Heart right ventricle (tissue), 16 donors: ENCODE measurements at regions not wholly inside any gene's neighbourhood (a gene's known extent, or its start where the extent isn't known, plus 50 kb on each side); places are given as distances from the start of the nearest gene placed in this dataset.

Source experiments
- ATAC-seq, 8 donors: fragments of 200-7000 bp; cut with Tn5 transposase; one replicate each; pipeline ENCODE4 v1.9.1; 2020; ENCODE audit warnings: mild to moderate bottlenecking in 8 of 8, moderate library complexity in 8 of 8, moderate number of reproducible peaks in 1 of 8
- DNase-seq, 2 donors: peaks; one replicate each; pipeline ENCODE4 v3.0.0-alpha.2; 2020
- H3K27ac ChIP-seq, 10 donors: fragments of 200-600 bp; sonication (generic) in 2 of 10; one replicate each; pipeline versions ENCODE4 v1.5.0 to v1.8.0; 2020 to 2022; ENCODE audit warnings: mild to moderate bottlenecking in 3 of 10
- H3K27me3 ChIP-seq, 7 donors: fragments of 200-600 bp; one replicate each; pipeline ENCODE4 v1.8.0; 2021 to 2022; ENCODE audit warnings: mild to moderate bottlenecking in 2 of 7
- H3K36me3 ChIP-seq, 9 donors: fragments of 200-600 bp; sonication (generic) in 1 of 9; one replicate each; pipeline versions ENCODE4 v1.5.0 to v1.8.0; 2020 to 2022; ENCODE audit warnings: mild to moderate bottlenecking in 2 of 9
- H3K4me1 ChIP-seq, 9 donors: fragments of 200-600 bp; sonication (generic) in 1 of 9; one replicate each; pipeline versions ENCODE4 v1.5.0 to v1.8.0; 2020 to 2022; ENCODE audit warnings: mild to moderate bottlenecking in 4 of 9
- H3K4me3 ChIP-seq, 10 donors: fragments of 200-600 bp; sonication (generic) in 2 of 10; one replicate each; pipeline versions ENCODE4 v1.5.0 to v1.8.0; 2020 to 2022; ENCODE audit warnings: mild to moderate bottlenecking in 7 of 10, moderate library complexity in 2 of 10
- H3K9me3 ChIP-seq, 11 donors: fragments of 200-600 bp in 10 of 11; sonication (generic) in 2 of 11; one replicate each; pipeline versions ENCODE4 v1.5.0 to v1.8.0; 2013 to 2022; ENCODE audit warnings: mild to moderate bottlenecking in 2 of 11, control low read depth in 1 of 11, moderate library complexity in 1 of 11
- WGBS, 2 donors: extraction: QIAGEN DNeasy Blood & Tissue Kit; methylation state at CpG; one replicate each; pipeline ENCODE4 v1.1.7; 2013; ENCODE audit warnings: inconsistent platforms in 1 of 2; 5-methylcytosine and 5-hydroxymethylcytosine counted together
- intact Hi-C, 10 donors: fragments of 100-400 bp; cut with DNase I; formaldehyde crosslinking; loops; one replicate each; pipeline versions ENCODE4 v1.11.1 to v1.14.2; 2022
- TF ChIP-seq, protein P1 (sequence below), 9 donors: fragments of 200-600 bp; sonication (generic) in 2 of 9; IDR thresholded peaks; one replicate each; pipeline versions ENCODE4 v1.5.0 to v1.8.0; 2021 to 2022; ENCODE audit warnings: antibody characterized with exemption in 9 of 9, mild to moderate bottlenecking in 5 of 9, moderate library complexity in 1 of 9
- donor health status: Arrhythmogenic right ventricular cardiomyopathy.
- donor health status: ischemic (EF 13 %, LVEDD 7.1; RV severe dilation, severe dysfunction).
- donor health status: healthy with polysubstance abuse.
- donor health status: DM: no; HTN: yes; CAD: no.
- donor health status: DM: no; HTN: no; CAD: no.
- donor health status: ischemic (EF 25% LVEDD 6.9; RV normal size, moderate dysfunction).
- donor health status: ischemic (EF 25% LVEDD 5.7; RV mildly dilated, moderate dysfunction).
- donor health status: healthy.
- donor health status: DM: yes; HTN: yes; CAD: no.
- donor health status: Ischemic cardiomyopathy.
- donor health status: ischemic (EF 35%, LVEDD 5.7; RV mildly dilated, moderate dysfunction).
- donor health status: nonischemic (EF 11% LVEDD 7.7; RV severe dilation, severe dysfunction).
- donor health status: DM: yes; HTN: yes; CAD: no.
- donor health status: PGD.
- donor health status: ischemic (EF 29% LVEDD 5.4; RV normal size, mild dysfunction).
- donor health status: nonischemic (EF 23%, LVEDD 6.1; RV moderate dilation, normal function).

DNA sequence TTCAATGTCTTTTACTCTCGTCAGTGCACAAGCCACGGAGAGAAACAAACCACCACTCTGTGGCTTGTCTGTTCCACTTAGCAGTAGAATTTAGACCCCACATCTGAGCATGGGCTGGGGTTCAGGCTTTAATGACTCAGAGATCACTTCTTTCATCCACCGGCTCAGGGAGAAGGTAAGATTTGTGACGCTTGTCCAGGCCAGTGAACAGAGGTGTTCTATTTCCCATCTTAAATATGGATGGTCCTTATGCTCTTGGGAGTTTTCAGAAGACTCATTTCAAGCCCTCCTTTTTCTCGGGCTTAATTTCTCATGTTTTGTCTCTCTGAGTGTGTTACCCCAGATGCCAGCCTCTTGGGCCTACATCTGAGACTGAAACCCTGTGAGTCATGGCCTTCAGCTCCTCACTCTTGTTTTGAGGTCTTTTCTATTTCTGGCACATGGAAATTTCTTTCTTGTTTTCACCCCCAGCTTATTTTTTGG lies 127.4 kb upstream of the SFRP2 start:
- Histone ChIP-seq H3K36me3 (no peaks in the 10 kb centered on the region), H3K9me3 (no peaks in the 10 kb centered on the region), H3K4me3 (no peak overlapping the region), H3K27ac (no peak overlapping the region), H3K27me3 (peaks cover 0 to 7% (median 0%) of the 10 kb centered on the region in 7 donors), H3K4me1 (no peaks in the 10 kb centered on the region)
- 87 to 88% methylated on average over 5 of the region's 5 CpGs for WGBS, 2 donors
- no peak for DNase-seq
- TF ChIP-seq, protein P1, sequence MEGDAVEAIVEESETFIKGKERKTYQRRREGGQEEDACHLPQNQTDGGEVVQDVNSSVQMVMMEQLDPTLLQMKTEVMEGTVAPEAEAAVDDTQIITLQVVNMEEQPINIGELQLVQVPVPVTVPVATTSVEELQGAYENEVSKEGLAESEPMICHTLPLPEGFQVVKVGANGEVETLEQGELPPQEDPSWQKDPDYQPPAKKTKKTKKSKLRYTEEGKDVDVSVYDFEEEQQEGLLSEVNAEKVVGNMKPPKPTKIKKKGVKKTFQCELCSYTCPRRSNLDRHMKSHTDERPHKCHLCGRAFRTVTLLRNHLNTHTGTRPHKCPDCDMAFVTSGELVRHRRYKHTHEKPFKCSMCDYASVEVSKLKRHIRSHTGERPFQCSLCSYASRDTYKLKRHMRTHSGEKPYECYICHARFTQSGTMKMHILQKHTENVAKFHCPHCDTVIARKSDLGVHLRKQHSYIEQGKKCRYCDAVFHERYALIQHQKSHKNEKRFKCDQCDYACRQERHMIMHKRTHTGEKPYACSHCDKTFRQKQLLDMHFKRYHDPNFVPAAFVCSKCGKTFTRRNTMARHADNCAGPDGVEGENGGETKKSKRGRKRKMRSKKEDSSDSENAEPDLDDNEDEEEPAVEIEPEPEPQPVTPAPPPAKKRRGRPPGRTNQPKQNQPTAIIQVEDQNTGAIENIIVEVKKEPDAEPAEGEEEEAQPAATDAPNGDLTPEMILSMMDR (IDR thresholded peaks at IDR 0.05), result no peak
- intact Hi-C loops, result no loop called here
- no peak for ATAC-seq

DNA sequence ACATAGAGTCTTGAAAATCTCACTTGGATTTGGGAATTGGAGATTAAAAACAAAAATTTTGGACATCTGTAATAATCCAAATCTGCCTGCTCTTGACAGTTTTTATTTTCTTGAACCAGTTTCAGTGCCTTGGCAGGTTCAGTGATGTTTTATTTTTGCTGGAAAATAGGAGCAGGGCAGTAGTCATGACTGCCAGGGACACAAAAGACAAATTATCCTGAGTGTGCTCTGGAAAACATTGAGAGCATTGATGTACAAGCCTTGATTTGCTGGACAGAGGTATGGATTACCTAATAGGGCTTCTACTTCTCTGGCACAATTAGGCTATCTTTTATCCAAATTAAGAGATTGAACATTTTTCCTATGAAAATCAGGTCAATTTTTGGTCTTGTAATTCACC lies 123.4 kb upstream of the SFRP2 start:
- no peaks in the 10 kb centered on the region for H3K9me3 ChIP-seq
- ATAC-seq, result no peak
- no peak for DNase-seq
- H3K4me1 ChIP-seq, result no peaks in the 10 kb centered on the region
- intact Hi-C loops, result no loop called here
- TF ChIP-seq, protein P1 (IDR thresholded peaks at IDR 0.05), result no peak
- peaks cover 0 to 4% (median 0%) of the 10 kb centered on the region in 7 donors for H3K27me3 ChIP-seq
- no peaks in the 10 kb centered on the region for H3K36me3 ChIP-seq
- H3K4me3 ChIP-seq, result no peak overlapping the region
- H3K27ac ChIP-seq, result no peak overlapping the region

DNA sequence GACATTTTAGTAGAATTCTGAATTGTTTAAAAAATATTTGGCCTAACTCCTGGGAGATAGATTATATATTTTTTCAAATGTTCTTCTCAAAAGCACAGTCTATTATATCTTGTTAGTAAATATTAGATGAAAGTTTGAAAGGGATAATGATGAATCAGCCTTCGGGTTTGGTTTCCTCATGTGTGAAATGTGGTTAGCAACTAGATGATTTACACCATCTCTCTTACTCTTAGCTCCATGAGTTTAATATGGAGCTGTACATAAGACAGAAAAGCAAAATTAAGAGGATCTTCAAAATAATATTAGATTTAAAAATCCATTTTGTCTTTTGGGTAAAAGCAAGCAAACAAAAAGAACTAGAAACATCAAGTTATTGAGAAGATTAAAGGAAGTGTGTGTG lies 120.8 kb upstream of the SFRP2 start:
- H3K27me3 ChIP-seq, result peaks cover 0 to 4% (median 0%) of the 10 kb centered on the region in 7 donors
- H3K27ac ChIP-seq, result no peak overlapping the region
- ATAC-seq (no peak), DNase-seq (no peak)
- no peaks in the 10 kb centered on the region for H3K9me3 ChIP-seq
- intact Hi-C loops, result no loop called here
- H3K36me3 ChIP-seq, result no peaks in the 10 kb centered on the region
- H3K4me3 ChIP-seq, result no peak overlapping the region
- no peaks in the 10 kb centered on the region for H3K4me1 ChIP-seq
- 68 to 87% methylated on average over 1 of the region's 1 CpG for WGBS, 2 donors
- TF ChIP-seq, protein P1 (IDR thresholded peaks at IDR 0.05), result no peak

DNA sequence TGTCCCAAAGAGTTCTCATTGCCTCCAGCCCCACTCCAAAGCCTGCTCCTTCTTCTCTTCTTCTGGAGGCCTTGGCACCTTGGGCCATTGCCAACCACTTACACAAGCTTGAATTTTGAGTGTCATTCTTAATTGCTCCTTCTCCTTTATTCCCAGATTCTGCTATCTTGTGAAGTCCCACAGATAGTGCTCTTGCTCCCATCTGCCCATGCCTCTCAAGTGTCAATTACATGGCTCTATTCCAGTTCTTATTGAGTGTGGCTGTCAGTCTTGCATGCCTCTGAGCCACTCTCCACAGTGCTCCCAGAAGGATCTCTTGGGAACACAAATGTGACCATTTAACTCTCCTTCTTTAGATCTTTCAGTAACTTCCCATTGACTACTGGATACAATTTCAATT lies 117.3 kb upstream of the SFRP2 start:
- H3K27me3 ChIP-seq, result peaks cover 0 to 3% (median 0%) of the 10 kb centered on the region in 7 donors
- TF ChIP-seq, protein P1 (IDR thresholded peaks at IDR 0.05), result no peak
- H3K9me3 ChIP-seq, result no peaks in the 10 kb centered on the region
- H3K4me1 ChIP-seq, result no peaks in the 10 kb centered on the region
- H3K36me3 ChIP-seq, result no peaks in the 10 kb centered on the region
- DNase-seq (no peak), ATAC-seq (no peak)
- no peak overlapping the region for H3K4me3 ChIP-seq
- no peak overlapping the region for H3K27ac ChIP-seq
- intact Hi-C loops, result no loop called here
